ENCODE measurements at regions not wholly inside any gene's neighbourhood (a gene's known extent, or its start where the extent isn't known, plus 50 kb on each side); places are given as distances from the start of the nearest gene placed in this dataset.

DNA sequence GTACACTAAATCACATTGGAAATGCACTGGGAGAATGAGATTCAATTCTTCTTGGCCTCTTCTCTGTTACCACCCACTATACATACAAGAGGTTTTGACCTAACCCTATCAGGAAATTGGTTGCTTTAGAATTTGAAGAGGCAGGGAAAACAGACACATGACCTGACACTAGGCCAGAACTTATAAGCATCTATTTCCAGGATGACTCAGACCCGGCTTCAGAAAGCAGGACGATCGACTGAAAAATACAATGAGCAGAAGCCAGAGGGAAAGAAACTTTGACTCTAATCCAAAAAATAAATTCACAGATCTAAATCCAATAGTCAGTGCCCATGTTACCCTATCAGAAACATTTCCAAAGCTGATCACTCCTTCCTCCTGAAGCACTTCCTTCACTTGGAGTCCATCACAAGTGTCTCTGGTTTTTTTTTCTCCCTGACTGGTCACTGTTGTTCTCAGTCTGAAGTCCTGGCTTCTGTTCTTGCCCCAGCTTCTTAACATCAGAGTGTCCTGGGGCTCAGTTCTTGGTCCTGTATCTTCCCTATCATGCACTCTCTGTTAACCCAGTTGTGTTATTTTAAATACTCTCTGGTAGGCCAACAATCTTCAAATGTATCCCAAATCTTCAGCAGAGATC is 133.6 kb downstream of the P2RY1 start:
- H3K27me3 ChIP-seq = no peaks in the 10 kb centered on the region
- peaks cover 5% of the 10 kb centered on the region for H3K4me1 ChIP-seq
- TF ChIP-seq POLR2AphosphoS5 (IDR thresholded peaks at IDR 0.05) = no peak
- TF ChIP-seq EP300 (IDR thresholded peaks at IDR 0.05) = no peak
- TF ChIP-seq POLR2A (IDR thresholded peaks at IDR 0.05) = no peak
- TF ChIP-seq, protein P1, sequence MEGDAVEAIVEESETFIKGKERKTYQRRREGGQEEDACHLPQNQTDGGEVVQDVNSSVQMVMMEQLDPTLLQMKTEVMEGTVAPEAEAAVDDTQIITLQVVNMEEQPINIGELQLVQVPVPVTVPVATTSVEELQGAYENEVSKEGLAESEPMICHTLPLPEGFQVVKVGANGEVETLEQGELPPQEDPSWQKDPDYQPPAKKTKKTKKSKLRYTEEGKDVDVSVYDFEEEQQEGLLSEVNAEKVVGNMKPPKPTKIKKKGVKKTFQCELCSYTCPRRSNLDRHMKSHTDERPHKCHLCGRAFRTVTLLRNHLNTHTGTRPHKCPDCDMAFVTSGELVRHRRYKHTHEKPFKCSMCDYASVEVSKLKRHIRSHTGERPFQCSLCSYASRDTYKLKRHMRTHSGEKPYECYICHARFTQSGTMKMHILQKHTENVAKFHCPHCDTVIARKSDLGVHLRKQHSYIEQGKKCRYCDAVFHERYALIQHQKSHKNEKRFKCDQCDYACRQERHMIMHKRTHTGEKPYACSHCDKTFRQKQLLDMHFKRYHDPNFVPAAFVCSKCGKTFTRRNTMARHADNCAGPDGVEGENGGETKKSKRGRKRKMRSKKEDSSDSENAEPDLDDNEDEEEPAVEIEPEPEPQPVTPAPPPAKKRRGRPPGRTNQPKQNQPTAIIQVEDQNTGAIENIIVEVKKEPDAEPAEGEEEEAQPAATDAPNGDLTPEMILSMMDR (IDR thresholded peaks at IDR 0.05) = no peak
- H3K36me3 ChIP-seq = no peaks in the 10 kb centered on the region
- H3K4me3 ChIP-seq = no peak overlapping the region
- H3K9me3 ChIP-seq = no peaks in the 10 kb centered on the region
- 21% methylated on average over 3 of the region's 3 CpGs for WGBS
- DNase-seq (ENCODE audit: low spot score in 2 of 2) = no peak
- no peak overlapping the region for H3K27ac ChIP-seq

DNA sequence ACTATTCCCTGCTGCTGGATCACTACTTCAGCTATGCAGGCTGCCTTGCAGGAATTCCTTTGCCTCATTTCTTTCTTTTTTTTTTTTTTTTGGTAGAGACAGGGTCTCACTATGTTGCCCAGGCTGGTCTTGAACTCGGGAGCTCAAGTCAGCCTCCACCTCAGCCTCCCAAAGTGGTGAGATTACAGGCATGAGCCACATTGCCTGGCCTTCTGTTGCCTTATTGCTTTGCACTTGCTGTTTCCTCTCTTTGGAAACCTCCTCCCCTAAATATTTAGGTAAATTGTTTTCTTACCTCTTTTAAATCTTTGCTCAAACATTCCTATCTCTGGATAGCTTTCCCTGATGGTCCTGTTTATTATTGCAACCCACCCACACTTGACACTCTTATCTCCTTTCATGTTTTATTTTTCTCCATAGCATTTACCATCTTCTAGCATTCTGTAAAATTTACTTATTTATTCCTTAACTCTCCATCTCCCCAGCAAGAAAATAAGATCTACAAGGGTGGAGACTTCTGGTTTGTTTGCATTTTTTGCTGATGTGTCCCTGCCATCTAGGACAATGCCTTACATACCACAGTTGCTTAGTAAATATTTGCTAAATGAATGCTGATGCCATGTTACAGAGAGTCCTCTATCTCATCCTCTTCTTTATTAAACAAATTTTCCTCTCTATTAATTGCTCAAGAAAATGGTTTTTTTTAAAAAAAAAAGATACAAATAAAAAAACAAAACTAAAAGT is 134.8 kb downstream of the P2RY1 start:
- Histone ChIP-seq H3K9me3 (no peaks in the 10 kb centered on the region), H3K4me3 (no peak overlapping the region), H3K4me1 (peaks cover 5% of the 10 kb centered on the region), H3K27me3 (no peaks in the 10 kb centered on the region), H3K36me3 (no peaks in the 10 kb centered on the region), H3K27ac (no peak overlapping the region)
- TF ChIP-seq, protein P1 (IDR thresholded peaks at IDR 0.05) = no peak
- TF ChIP-seq POLR2A (IDR thresholded peaks at IDR 0.05) = no peak
- TF ChIP-seq EP300 (IDR thresholded peaks at IDR 0.05) = no peak
- TF ChIP-seq POLR2AphosphoS5 (IDR thresholded peaks at IDR 0.05) = no peak
- no peak for DNase-seq (ENCODE audit: low spot score in 2 of 2)
- 92% methylated on average over 1 of the region's 1 CpG for WGBS

DNA sequence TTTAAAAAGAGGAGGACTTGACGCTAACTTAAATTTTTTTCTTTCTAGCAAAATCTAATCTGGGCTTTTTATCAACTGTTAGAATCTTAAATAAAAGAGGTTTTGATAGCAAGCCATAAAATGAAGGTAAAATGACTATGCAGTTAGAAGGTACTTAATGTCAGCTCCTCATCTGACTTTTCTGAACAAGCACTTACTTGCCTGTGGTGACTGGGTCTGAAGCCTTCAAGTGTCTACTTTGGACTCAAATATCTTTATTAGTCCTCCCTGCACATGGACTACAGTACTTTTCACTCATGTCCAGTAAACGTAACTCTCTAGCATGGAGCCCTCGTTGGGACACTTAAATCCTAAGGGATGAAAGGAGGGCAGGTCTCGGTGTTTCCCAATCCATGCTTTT is 135.9 kb downstream of the P2RY1 start:
- H3K4me1 ChIP-seq = peaks cover 5% of the 10 kb centered on the region
- H3K36me3 ChIP-seq = no peaks in the 10 kb centered on the region
- TF ChIP-seq POLR2A (IDR thresholded peaks at IDR 0.05) = no peak
- TF ChIP-seq POLR2AphosphoS5 (IDR thresholded peaks at IDR 0.05) = no peak
- TF ChIP-seq, protein P1 (IDR thresholded peaks at IDR 0.05) = no peak
- no peak for TF ChIP-seq EP300 (IDR thresholded peaks at IDR 0.05)
- no peak for DNase-seq (ENCODE audit: low spot score in 2 of 2)
- no peaks in the 10 kb centered on the region for H3K9me3 ChIP-seq
- H3K27me3 ChIP-seq = no peaks in the 10 kb centered on the region
- whole genome bisulfite sequencing = 85% methylated on average over 4 of the region's 4 CpGs
- no peak overlapping the region for H3K27ac ChIP-seq
- no peak overlapping the region for H3K4me3 ChIP-seq

DNA sequence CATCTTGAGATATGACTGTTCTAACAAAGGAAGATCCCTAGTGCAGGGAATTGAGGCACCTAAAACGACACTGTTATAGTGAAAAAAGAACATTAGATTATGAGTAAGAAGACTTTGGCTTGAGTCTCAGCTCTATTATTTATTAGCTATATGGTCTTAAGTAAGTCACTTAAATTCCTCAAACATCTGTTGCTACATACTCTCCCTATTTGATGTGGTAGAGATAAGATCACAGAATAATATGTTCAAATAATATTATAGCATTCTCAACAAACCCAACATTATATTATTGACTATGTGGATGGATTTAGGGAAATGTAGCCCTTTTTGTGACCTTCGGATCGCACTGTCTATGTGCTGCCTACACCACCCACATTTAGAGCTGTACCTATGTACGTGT is 136.9 kb downstream of the P2RY1 start:
- 86% methylated on average over 4 of the region's 4 CpGs for WGBS
- Histone ChIP-seq H3K27me3 (no peaks in the 10 kb centered on the region), H3K4me1 (peaks cover 5% of the 10 kb centered on the region), H3K9me3 (no peaks in the 10 kb centered on the region), H3K4me3 (no peak overlapping the region), H3K27ac (no peak overlapping the region), H3K36me3 (no peaks in the 10 kb centered on the region)
- TF ChIP-seq, protein P1 (IDR thresholded peaks at IDR 0.05) = no peak
- TF ChIP-seq POLR2AphosphoS5 (IDR thresholded peaks at IDR 0.05) = no peak
- no peak for TF ChIP-seq EP300 (IDR thresholded peaks at IDR 0.05)
- no peak for TF ChIP-seq POLR2A (IDR thresholded peaks at IDR 0.05)
- no peak for DNase-seq (ENCODE audit: low spot score in 2 of 2)

DNA sequence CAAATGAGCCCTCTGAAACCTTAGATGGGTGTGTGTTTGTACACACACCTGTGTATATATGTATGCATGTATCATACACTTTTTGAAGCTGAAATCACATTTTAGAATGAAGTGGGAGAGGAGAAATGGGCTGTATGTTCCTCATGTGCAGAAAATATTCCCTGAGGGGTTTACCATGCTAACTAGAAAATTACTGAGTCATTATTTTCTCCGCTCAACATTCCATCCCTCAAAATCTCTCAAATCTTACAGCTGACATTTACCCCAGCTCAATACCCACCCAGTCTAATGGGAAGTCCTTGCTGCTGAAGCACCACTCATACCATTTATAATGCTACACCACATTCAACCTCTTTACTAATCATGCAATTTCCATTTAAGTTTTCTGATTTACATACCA is 138.6 kb downstream of the P2RY1 start:
- H3K36me3 ChIP-seq = no peaks in the 10 kb centered on the region
- WGBS = 44% methylated on average over 1 of the region's 1 CpG

More for the DNA sequence above, 138.6 kb downstream of the P2RY1 start:
- H3K27ac ChIP-seq = no peak overlapping the region
- no peaks in the 10 kb centered on the region for H3K9me3 ChIP-seq
- no peak for DNase-seq (ENCODE audit: low spot score in 2 of 2)
- H3K27me3 ChIP-seq = no peaks in the 10 kb centered on the region
- TF ChIP-seq POLR2A (IDR thresholded peaks at IDR 0.05) (no peak), POLR2AphosphoS5 (IDR thresholded peaks at IDR 0.05) (no peak), EP300 (IDR thresholded peaks at IDR 0.05) (no peak)
- TF ChIP-seq, protein P1 (IDR thresholded peaks at IDR 0.05) = no peak
- peaks cover 2% of the 10 kb centered on the region for H3K4me1 ChIP-seq
- H3K4me3 ChIP-seq = no peak overlapping the region
